HG03060 (cell line): ENCODE measurements at regions not wholly inside any gene's neighbourhood (a gene's known extent, or its start where the extent isn't known, plus 50 kb on each side); places are given as distances from the start of the nearest gene placed in this dataset.
"Not testable (repeated sequence)": the region's sequence is repeated elsewhere in the genome, so short reads cannot be mapped to it uniquely, and the experiment has no call there.

Experiments
- ATAC-seq: cut with Tn5 transposase; IDR thresholded peaks from one replicate; pipeline ENCODE4 v1.9.1; 2021; ENCODE audit warnings: low read depth, moderate number of reproducible peaks; ENCODE audit not compliant: unreplicated experiment

DNA sequence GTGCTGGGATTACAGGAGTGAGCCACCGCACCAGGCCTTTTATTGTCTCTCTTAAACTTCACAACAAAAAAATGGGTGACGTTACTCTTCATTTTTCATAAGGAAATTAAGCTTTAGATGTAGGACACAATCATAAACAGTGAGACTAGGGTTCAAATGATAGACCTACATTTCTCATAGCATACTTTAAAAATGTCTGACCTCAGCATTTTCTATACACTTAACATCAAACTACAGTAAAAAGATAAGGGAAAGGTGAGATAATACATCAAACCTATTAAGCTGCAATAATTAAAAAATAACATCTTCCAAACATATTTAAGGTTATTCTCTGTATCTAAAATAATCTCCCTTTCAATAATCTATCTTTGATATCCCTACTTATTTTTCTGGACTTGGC is 914.2 kb downstream of the FAM181B start:
- no peak for ATAC-seq

DNA sequence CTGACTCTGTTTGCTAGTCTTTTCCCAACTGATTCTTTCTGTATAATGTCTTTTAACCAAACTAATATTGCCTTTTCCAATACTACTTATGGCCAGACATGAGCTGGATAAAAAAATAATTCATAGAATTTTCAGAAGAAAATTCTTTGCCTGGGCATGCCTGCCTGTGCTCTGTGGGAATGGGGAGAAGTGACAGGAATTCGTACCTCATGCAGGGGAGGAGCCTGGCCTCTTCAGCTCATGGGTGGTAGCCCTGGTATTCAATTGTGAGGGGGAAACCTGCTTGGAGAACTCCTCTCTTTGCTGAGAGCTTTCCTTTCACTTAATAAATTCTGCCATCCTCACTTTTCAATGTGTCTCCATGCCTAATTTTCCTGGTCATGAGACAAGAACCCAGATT is 928.8 kb downstream of the FAM181B start:
- no peak for ATAC-seq

DNA sequence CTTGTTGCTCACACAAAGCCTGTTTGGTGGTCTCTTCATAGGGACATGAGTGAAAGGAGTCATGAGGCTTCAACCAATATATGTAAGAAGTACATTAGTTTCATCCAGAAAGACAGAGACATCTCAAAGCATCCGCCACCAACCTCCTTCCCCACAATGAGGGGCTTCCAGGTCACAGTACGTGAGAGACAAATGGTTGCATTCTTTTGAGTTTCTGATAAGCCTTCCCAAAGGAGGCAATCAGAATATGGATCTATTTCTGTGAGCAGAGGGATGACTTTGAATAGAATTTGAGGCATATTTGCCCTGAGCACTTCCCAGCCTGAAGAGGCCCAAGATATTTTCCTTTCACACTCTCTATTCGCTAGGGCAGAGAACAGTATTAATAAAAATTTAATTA is 931.1 kb downstream of the FAM181B start:
- ATAC-seq, result no peak

GRCh38 chr11:81792416-81792815 is 941.2 kb downstream of the FAM181B start:
- ATAC-seq, result no peak

- ATAC-seq, result peak; percentile 54
Observed at GRCh38 chr11:81787584-81788049, 946.0 kb downstream of the FAM181B start.

DNA sequence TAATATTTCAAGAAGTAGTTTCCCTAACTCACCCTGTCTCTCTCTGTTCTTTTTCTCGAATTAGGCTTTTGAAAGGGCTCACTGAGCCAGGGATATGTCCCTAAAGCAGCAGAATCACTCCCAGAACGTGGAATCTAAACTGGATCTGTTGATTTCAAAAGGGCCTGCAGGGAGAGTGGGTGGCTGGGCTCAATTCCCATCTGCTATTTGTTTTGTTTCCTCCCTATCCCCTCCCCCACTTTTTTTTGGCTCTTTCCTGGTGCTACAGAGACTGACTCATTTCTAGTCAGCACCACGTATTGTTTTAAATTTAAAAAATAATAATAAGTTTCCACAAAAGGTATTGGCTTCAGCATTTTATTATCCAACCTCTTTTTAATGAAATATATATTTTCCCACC is 961.5 kb downstream of the FAM181B start:
- ATAC-seq, result no peak

DNA sequence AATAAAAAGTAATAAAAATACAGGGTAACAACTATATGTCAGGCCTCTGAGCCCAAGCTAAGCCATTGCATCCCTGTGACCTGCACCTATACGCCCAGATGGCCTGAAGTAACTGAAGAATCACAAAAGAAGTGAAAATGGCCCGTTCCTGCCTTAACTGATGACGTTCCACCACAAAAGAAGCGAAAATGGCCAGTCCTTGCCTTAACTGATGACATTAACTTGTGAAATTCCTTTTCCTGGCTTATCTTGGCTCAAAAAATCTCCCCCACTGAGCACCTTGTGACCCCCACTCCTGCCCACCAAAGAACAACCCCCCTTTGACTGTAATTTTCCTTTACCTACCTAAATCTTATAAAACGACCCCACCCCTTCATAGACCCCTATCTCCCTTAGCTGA is 963.8 kb downstream of the FAM181B start:
- not testable (repeated sequence) for ATAC-seq

DNA sequence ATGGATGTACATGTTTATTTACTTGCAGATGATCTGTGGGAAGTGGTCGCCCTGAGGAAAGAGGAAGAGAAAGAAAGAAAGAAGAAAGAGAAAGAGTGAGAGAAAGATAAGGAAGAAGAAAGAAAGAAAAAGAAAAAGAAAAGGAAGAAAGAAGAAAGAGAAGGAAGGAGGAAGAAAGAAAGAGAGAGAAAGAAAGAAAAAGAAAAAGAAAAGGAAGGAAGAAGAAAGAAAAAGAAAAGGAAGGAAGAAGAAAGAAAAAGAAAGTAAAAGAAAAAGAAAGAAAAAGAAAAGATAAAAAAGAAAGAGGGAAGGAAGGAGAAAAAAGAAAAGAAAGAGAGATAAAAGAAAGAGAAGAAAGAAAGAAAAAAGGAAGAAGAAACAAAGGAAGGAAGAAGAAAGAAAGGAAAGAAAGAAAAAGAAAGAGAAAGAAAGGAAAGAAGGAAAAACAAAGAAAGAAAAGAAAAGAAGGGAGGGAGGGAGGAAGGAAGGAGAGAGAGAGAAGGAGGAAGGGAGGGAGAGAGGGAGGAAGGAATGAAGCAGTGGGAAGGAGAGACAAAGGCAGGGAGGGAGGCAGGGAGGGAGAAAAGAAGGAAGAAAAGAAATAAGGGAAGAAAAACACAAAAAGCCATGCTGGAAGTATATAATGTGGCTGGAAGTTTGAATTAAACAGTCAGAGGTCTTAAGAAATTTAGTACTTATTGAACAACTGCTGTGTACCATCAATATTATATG is 976.6 kb downstream of the FAM181B start:
- no peak for ATAC-seq

DNA sequence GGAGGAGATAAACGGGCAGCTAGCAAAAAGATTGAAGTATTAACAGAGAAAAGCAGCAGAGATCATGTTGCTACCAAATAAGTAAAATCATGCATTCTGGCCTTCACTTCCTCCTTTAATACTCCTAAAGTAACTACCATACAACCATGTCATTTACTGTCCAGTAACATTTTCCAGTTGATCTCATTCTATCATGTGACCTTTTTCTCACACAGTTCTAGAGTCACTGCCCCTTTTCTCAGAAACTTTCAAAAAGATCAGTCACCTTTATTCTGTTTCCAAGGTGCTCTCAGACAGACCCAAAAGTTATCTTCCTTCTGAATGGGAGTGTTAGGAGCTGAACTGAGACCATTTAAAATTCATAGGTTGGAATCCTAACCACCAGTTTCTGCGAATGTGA is 984.4 kb downstream of the FAM181B start:
- no peak for ATAC-seq

GRCh38 chr11:81744336-81745116 is 989.1 kb downstream of the FAM181B start:
- no peak for ATAC-seq

DNA sequence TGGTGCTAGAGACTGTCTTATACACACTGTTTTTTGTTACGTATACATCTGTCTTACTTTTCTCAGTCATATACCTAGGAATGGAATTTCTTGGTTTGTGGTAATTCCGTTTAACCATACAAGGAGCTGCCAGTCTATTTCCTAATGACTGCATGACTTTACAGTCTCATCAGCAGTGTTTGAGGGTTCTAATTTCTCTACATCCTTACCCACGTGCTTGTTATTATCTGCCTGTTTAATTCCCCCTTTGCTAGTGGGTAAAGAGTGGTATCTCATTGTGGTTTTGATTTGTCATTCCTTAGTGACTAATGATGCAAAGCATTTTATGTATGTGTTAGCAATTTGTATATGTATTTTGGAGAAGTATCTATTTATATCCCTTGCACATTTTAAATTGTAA is 1008.0 kb downstream of the FAM181B start:
- ATAC-seq, result no peak

DNA sequence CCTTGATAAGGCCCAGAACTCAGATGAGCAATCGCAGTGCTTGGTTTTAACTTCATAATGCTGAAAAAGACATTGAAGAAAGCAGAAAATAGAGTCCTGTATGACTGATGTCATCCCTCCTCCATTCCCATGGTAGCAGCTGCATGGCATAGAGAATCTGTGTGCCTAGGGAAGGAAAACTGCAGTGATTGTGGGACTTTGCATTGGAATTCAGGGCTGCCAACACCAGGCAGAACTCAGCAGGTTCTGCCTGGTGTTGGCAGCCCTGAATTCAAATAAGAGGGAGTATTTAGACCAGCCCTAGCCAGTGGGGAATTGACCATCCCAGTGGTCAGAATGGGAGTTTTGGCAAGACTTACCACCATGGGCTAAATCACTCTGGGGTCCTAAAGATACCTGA is 1016.0 kb downstream of the FAM181B start:
- no peak for ATAC-seq

GRCh38 chr11:81707881-81708280 is 1025.8 kb downstream of the FAM181B start:
- no peak for ATAC-seq

- ATAC-seq, result no peak
Observed at GRCh38 chr11:81705283-81705682, 1028.4 kb downstream of the FAM181B start.

DNA sequence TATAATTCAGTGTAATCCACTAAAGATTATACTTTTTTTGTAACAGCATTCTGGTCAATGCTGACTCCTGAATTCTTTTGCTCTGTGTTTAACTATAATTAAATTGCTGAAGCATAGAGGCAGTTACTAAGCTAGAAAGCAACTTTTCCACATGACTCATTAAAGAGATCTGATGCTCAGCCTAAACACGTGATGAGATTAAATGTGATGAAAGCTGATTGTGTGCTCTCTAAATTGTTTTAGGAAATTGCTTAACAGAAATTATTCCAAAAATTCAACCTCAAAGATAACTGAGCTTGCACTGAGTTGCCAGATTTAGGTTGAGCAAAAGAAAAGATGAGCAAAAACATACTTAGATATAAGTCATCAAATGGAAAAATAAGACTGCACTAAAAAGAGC is 1033.6 kb downstream of the FAM181B start:
- no peak for ATAC-seq

- no peak for ATAC-seq
Observed at GRCh38 chr11:81687057-81687456, 1046.6 kb downstream of the FAM181B start.

DNA sequence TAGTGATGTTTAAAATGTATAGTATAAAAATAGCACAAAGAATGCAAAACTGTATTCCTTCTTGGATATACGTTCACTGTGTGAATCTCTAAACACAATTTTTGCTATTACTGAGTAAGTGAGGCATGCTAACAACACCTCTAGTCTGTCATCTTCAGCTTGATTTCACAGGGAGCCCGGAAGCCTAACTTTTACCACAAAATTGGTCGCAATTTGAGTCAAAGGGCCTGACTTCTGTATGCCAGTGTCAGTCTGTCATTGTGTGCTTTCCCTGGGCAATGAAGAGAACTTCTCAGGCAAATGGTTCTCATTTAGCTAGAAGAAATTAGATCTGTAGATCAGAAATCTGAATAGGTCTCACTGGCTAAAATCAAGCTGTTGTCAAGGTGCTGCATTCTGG is 1059.5 kb downstream of the FAM181B start:
- no peak for ATAC-seq

DNA sequence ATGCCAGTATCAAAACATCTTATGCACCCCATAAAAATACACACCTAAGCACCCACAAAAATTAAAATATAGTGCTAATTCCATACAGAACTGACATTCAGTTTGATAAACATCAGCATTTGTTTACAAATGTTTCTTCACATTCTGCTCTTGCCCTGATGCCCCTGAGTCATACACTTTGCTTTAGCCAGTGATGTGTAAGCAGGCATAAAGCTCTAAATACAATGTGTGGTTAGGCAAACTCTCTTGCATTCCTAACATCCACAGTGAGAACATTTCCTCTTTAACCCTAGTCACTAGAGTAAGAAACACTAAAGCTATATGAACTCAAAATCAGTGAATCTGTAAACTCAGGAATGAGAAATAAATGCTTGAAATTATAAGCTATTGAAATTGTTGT is 1060.7 kb downstream of the FAM181B start:
- no peak for ATAC-seq

DNA sequence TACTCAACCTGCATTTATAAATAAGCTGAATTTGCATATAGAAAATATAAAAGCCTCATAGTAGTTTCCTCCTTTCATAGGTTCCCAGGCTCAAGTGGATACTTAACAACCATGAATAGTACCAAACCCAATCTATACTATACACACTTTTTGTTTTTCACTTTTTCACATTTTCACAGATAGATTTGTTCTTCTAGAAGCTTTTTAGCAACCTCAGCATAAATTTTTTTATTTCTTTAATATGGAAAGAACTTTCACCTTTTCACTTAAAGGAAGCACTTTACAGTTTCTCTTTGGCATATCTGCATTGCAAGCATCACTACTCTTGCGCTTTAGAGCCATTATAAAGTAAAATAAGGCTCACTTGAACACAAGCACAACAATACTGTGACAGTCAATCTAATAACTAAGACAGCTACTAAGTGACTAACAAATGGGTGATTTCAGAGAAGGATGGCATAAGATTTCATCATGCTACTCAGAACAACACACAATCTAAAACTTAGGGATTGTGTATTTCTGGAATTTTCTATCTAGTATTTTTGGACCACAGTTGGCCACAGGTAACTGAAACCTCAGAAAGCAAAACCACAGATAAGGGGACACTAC is 1063.6 kb downstream of the FAM181B start:
- ATAC-seq, result no peak

GRCh38 chr11:81658722-81659121 is 1074.9 kb downstream of the FAM181B start:
- ATAC-seq, result no peak

DNA sequence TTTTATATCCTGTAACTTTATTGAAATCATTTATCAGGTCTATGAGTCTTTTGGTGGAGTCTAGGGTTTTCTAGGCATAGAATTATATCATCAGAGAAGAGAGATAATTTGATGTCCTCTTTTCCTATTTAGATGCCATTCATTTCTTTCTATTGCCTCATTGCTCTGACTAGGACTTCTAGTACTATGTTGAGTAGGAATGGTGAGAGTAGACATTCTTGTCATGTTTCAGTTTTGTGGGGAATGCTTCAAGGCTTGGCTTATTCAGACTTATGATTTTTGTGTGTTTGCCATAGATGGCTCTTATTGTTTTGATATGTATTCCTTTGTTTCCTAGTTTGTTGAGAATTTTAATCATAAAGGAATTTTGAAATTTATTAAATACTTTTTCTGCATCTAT is 1078.3 kb downstream of the FAM181B start:
- ATAC-seq, result no peak

DNA sequence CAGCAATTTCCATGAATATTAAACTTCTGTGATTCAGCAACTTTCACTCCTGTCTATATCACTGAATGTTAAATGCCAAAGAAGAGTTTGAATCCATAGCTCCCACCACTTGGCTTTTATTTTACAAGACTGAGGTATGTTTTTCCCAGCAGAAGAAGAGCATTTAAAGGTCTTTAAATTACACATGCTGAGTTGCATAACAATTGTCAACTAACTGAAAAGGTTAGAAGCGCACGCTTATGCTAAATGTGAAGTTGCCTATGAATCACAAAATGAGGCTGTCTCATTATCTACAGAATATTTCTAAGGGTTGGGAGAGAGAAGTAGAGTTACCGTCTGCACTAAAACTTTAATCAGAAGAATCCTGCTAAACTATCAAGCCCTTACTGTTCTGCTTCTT is 1086.3 kb downstream of the FAM181B start:
- no peak for ATAC-seq
